B cell (primary cell): ENCODE measurements at regions not wholly inside any gene's neighbourhood (a gene's known extent, or its start where the extent isn't known, plus 50 kb on each side); places are given as distances from the start of the nearest gene placed in this dataset.

Source experiments
- CTCF ChIP-seq: fragments of 200-600 bp; IDR thresholded peaks from one replicate; pipeline ENCODE4 v1.8.0; 2022; ENCODE audit warnings: antibody characterized with exemption, mild to moderate bottlenecking
- EZH2 ChIP-seq: IDR thresholded peaks from 2 replicates; pipeline ENCODE4 v1.6.1; 2012; ENCODE audit warnings: borderline replicate concordance, low read depth, mild to moderate bottlenecking, moderate library complexity, low read length; ENCODE audit not compliant: insufficient read depth, poor library complexity, severe bottlenecking

DNA sequence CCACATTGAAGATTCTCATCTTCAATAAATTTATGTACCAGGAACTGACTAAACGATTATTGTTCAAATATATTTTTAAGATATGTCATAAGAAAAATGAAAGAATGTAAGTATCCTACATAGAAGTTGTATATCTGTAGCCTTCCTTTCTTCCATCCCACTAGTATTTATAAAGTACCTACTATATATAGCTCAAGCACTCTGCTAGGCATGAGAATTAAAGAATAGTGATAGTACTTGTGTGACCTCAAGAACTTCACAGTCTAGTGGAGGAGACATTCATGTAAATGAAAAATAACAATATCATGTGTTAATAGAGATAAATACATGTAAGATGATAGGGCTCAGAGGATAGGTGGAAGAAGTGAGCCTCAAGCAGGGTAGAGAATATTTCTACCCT is 201.0 kb upstream of the HMHB1 start:
- TF ChIP-seq CTCF, result no peak
- no peak for TF ChIP-seq EZH2
